ENCODE measurements at regions not wholly inside any gene's neighbourhood (a gene's known extent, or its start where the extent isn't known, plus 50 kb on each side); places are given as distances from the start of the nearest gene placed in this dataset.

GRCh38 chr2:22596306-22596705, 788.7 kb upstream of the KLHL29 start:
- no peaks in the 10 kb centered on the region for H3K9me3 ChIP-seq (ENCODE audit: control insufficient read depth in 2 of 2, low read length in 2 of 2)
- no peak overlapping the region for H3K27ac ChIP-seq (ENCODE audit: low read depth in 2 of 2, low read length in 2 of 2)
- no peaks in the 10 kb centered on the region for H3K27me3 ChIP-seq (ENCODE audit: control insufficient read depth in 2 of 2, insufficient read depth in 2 of 2, low read length in 2 of 2)
- no peaks in the 10 kb centered on the region for H3K36me3 ChIP-seq (ENCODE audit: control insufficient read depth in 2 of 2, insufficient read depth in 2 of 2, low read length in 2 of 2)
- no peaks in the 10 kb centered on the region for H3K4me1 ChIP-seq (ENCODE audit: control insufficient read depth in 2 of 2, insufficient read depth in 2 of 2, low read length in 2 of 2)
- no peak overlapping the region for H3K9ac ChIP-seq (ENCODE audit: low read depth in 1 of 2, low read length in 2 of 2)
- no peak overlapping the region for H3K4me3 ChIP-seq (ENCODE audit: low read length in 2 of 2)

- H3K27ac ChIP-seq (ENCODE audit: low read depth in 2 of 2, low read length in 2 of 2): no peak overlapping the region
- no peaks in the 10 kb centered on the region for H3K4me1 ChIP-seq (ENCODE audit: control insufficient read depth in 2 of 2, insufficient read depth in 2 of 2, low read length in 2 of 2)
- H3K9me3 ChIP-seq (ENCODE audit: control insufficient read depth in 2 of 2, low read length in 2 of 2): no peaks in the 10 kb centered on the region
- H3K27me3 ChIP-seq (ENCODE audit: control insufficient read depth in 2 of 2, insufficient read depth in 2 of 2, low read length in 2 of 2): no peaks in the 10 kb centered on the region
- no peaks in the 10 kb centered on the region for H3K36me3 ChIP-seq (ENCODE audit: control insufficient read depth in 2 of 2, insufficient read depth in 2 of 2, low read length in 2 of 2)
- H3K4me3 ChIP-seq (ENCODE audit: low read length in 2 of 2): no peak overlapping the region
- no peak overlapping the region for H3K9ac ChIP-seq (ENCODE audit: low read depth in 1 of 2, low read length in 2 of 2)
Observed at GRCh38 chr2:22600156-22600555, 784.8 kb upstream of the KLHL29 start.

- H3K36me3 ChIP-seq (ENCODE audit: control insufficient read depth in 2 of 2, insufficient read depth in 2 of 2, low read length in 2 of 2): no peaks in the 10 kb centered on the region
- no peak overlapping the region for H3K4me3 ChIP-seq (ENCODE audit: low read length in 2 of 2)
- no peaks in the 10 kb centered on the region for H3K27me3 ChIP-seq (ENCODE audit: control insufficient read depth in 2 of 2, insufficient read depth in 2 of 2, low read length in 2 of 2)
- H3K27ac ChIP-seq (ENCODE audit: low read depth in 2 of 2, low read length in 2 of 2): no peak overlapping the region
- no peaks in the 10 kb centered on the region for H3K4me1 ChIP-seq (ENCODE audit: control insufficient read depth in 2 of 2, insufficient read depth in 2 of 2, low read length in 2 of 2)
- no peak overlapping the region for H3K9ac ChIP-seq (ENCODE audit: low read depth in 1 of 2, low read length in 2 of 2)
- H3K9me3 ChIP-seq (ENCODE audit: control insufficient read depth in 2 of 2, low read length in 2 of 2): no peaks in the 10 kb centered on the region
Observed at GRCh38 chr2:22600999-22601398, 784.0 kb upstream of the KLHL29 start.

- H3K4me1 ChIP-seq (ENCODE audit: control insufficient read depth in 2 of 2, insufficient read depth in 2 of 2, low read length in 2 of 2): no peaks in the 10 kb centered on the region
- H3K27ac ChIP-seq (ENCODE audit: low read depth in 2 of 2, low read length in 2 of 2): no peak overlapping the region
Observed at GRCh38 chr2:22604136-22604535, 780.8 kb upstream of the KLHL29 start.

GRCh38 chr2:22616031-22616430, 768.9 kb upstream of the KLHL29 start:
- Histone ChIP-seq H3K9me3 (ENCODE audit: control insufficient read depth in 2 of 2, low read length in 2 of 2) (no peaks in the 10 kb centered on the region), H3K27me3 (ENCODE audit: control insufficient read depth in 2 of 2, insufficient read depth in 2 of 2, low read length in 2 of 2) (no peaks in the 10 kb centered on the region), H3K9ac (ENCODE audit: low read depth in 1 of 2, low read length in 2 of 2) (no peak overlapping the region), H3K4me1 (ENCODE audit: control insufficient read depth in 2 of 2, insufficient read depth in 2 of 2, low read length in 2 of 2) (no peaks in the 10 kb centered on the region), H3K27ac (ENCODE audit: low read depth in 2 of 2, low read length in 2 of 2) (no peak overlapping the region), H3K36me3 (ENCODE audit: control insufficient read depth in 2 of 2, insufficient read depth in 2 of 2, low read length in 2 of 2) (no peaks in the 10 kb centered on the region), H3K4me3 (ENCODE audit: low read length in 2 of 2) (no peak overlapping the region)

More at GRCh38 chr2:22604136-22604535, 780.8 kb upstream of the KLHL29 start:
- H3K27me3 ChIP-seq (ENCODE audit: control insufficient read depth in 2 of 2, insufficient read depth in 2 of 2, low read length in 2 of 2): no peaks in the 10 kb centered on the region
- no peaks in the 10 kb centered on the region for H3K36me3 ChIP-seq (ENCODE audit: control insufficient read depth in 2 of 2, insufficient read depth in 2 of 2, low read length in 2 of 2)
- no peak overlapping the region for H3K4me3 ChIP-seq (ENCODE audit: low read length in 2 of 2)
- H3K9ac ChIP-seq (ENCODE audit: low read depth in 1 of 2, low read length in 2 of 2): no peak overlapping the region
- no peaks in the 10 kb centered on the region for H3K9me3 ChIP-seq (ENCODE audit: control insufficient read depth in 2 of 2, low read length in 2 of 2)

GRCh38 chr2:22623620-22624019, 761.4 kb upstream of the KLHL29 start:
- Histone ChIP-seq H3K4me3 (ENCODE audit: low read length in 2 of 2) (no peak overlapping the region), H3K27ac (ENCODE audit: low read depth in 2 of 2, low read length in 2 of 2) (no peak overlapping the region), H3K9me3 (ENCODE audit: control insufficient read depth in 2 of 2, low read length in 2 of 2) (no peaks in the 10 kb centered on the region), H3K36me3 (ENCODE audit: control insufficient read depth in 2 of 2, insufficient read depth in 2 of 2, low read length in 2 of 2) (no peaks in the 10 kb centered on the region), H3K9ac (ENCODE audit: low read depth in 1 of 2, low read length in 2 of 2) (no peak overlapping the region), H3K27me3 (ENCODE audit: control insufficient read depth in 2 of 2, insufficient read depth in 2 of 2, low read length in 2 of 2) (no peaks in the 10 kb centered on the region), H3K4me1 (ENCODE audit: control insufficient read depth in 2 of 2, insufficient read depth in 2 of 2, low read length in 2 of 2) (no peaks in the 10 kb centered on the region)

- Histone ChIP-seq H3K9me3 (ENCODE audit: control insufficient read depth in 2 of 2, low read length in 2 of 2) (no peaks in the 10 kb centered on the region), H3K4me3 (ENCODE audit: low read length in 2 of 2) (no peak overlapping the region), H3K9ac (ENCODE audit: low read depth in 1 of 2, low read length in 2 of 2) (no peak overlapping the region), H3K4me1 (ENCODE audit: control insufficient read depth in 2 of 2, insufficient read depth in 2 of 2, low read length in 2 of 2) (no peaks in the 10 kb centered on the region), H3K27me3 (ENCODE audit: control insufficient read depth in 2 of 2, insufficient read depth in 2 of 2, low read length in 2 of 2) (no peaks in the 10 kb centered on the region), H3K36me3 (ENCODE audit: control insufficient read depth in 2 of 2, insufficient read depth in 2 of 2, low read length in 2 of 2) (no peaks in the 10 kb centered on the region), H3K27ac (ENCODE audit: low read depth in 2 of 2, low read length in 2 of 2) (no peak overlapping the region)
Observed at GRCh38 chr2:22626621-22627020, 758.4 kb upstream of the KLHL29 start.

GRCh38 chr2:22628221-22628620, 756.8 kb upstream of the KLHL29 start:
- no peaks in the 10 kb centered on the region for H3K27me3 ChIP-seq (ENCODE audit: control insufficient read depth in 2 of 2, insufficient read depth in 2 of 2, low read length in 2 of 2)
- no peak overlapping the region for H3K27ac ChIP-seq (ENCODE audit: low read depth in 2 of 2, low read length in 2 of 2)
- no peaks in the 10 kb centered on the region for H3K9me3 ChIP-seq (ENCODE audit: control insufficient read depth in 2 of 2, low read length in 2 of 2)
- H3K4me1 ChIP-seq (ENCODE audit: control insufficient read depth in 2 of 2, insufficient read depth in 2 of 2, low read length in 2 of 2): no peaks in the 10 kb centered on the region
- no peak overlapping the region for H3K9ac ChIP-seq (ENCODE audit: low read depth in 1 of 2, low read length in 2 of 2)
- no peaks in the 10 kb centered on the region for H3K36me3 ChIP-seq (ENCODE audit: control insufficient read depth in 2 of 2, insufficient read depth in 2 of 2, low read length in 2 of 2)
- H3K4me3 ChIP-seq (ENCODE audit: low read length in 2 of 2): no peak overlapping the region

GRCh38 chr2:22628906-22629305, 756.1 kb upstream of the KLHL29 start:
- Histone ChIP-seq H3K4me1 (ENCODE audit: control insufficient read depth in 2 of 2, insufficient read depth in 2 of 2, low read length in 2 of 2) (no peaks in the 10 kb centered on the region), H3K9me3 (ENCODE audit: control insufficient read depth in 2 of 2, low read length in 2 of 2) (no peaks in the 10 kb centered on the region)

GRCh38 chr2:22634167-22634566, 750.8 kb upstream of the KLHL29 start:
- Histone ChIP-seq H3K27me3 (ENCODE audit: control insufficient read depth in 2 of 2, insufficient read depth in 2 of 2, low read length in 2 of 2) (no peaks in the 10 kb centered on the region), H3K27ac (ENCODE audit: low read depth in 2 of 2, low read length in 2 of 2) (no peak overlapping the region), H3K9me3 (ENCODE audit: control insufficient read depth in 2 of 2, low read length in 2 of 2) (no peaks in the 10 kb centered on the region), H3K4me1 (ENCODE audit: control insufficient read depth in 2 of 2, insufficient read depth in 2 of 2, low read length in 2 of 2) (no peaks in the 10 kb centered on the region), H3K36me3 (ENCODE audit: control insufficient read depth in 2 of 2, insufficient read depth in 2 of 2, low read length in 2 of 2) (no peaks in the 10 kb centered on the region), H3K9ac (ENCODE audit: low read depth in 1 of 2, low read length in 2 of 2) (no peak overlapping the region), H3K4me3 (ENCODE audit: low read length in 2 of 2) (no peak overlapping the region)

More at GRCh38 chr2:22628906-22629305, 756.1 kb upstream of the KLHL29 start:
- Histone ChIP-seq H3K27me3 (ENCODE audit: control insufficient read depth in 2 of 2, insufficient read depth in 2 of 2, low read length in 2 of 2) (no peaks in the 10 kb centered on the region), H3K4me3 (ENCODE audit: low read length in 2 of 2) (no peak overlapping the region), H3K9ac (ENCODE audit: low read depth in 1 of 2, low read length in 2 of 2) (no peak overlapping the region), H3K27ac (ENCODE audit: low read depth in 2 of 2, low read length in 2 of 2) (no peak overlapping the region), H3K36me3 (ENCODE audit: control insufficient read depth in 2 of 2, insufficient read depth in 2 of 2, low read length in 2 of 2) (no peaks in the 10 kb centered on the region)

GRCh38 chr2:22656426-22656825, 728.6 kb upstream of the KLHL29 start:
- no peaks in the 10 kb centered on the region for H3K27me3 ChIP-seq (ENCODE audit: control insufficient read depth in 2 of 2, insufficient read depth in 2 of 2, low read length in 2 of 2)
- H3K27ac ChIP-seq (ENCODE audit: low read depth in 2 of 2, low read length in 2 of 2): no peak overlapping the region
- no peaks in the 10 kb centered on the region for H3K36me3 ChIP-seq (ENCODE audit: control insufficient read depth in 2 of 2, insufficient read depth in 2 of 2, low read length in 2 of 2)
- no peaks in the 10 kb centered on the region for H3K9me3 ChIP-seq (ENCODE audit: control insufficient read depth in 2 of 2, low read length in 2 of 2)
- no peaks in the 10 kb centered on the region for H3K4me1 ChIP-seq (ENCODE audit: control insufficient read depth in 2 of 2, insufficient read depth in 2 of 2, low read length in 2 of 2)
- no peak overlapping the region for H3K4me3 ChIP-seq (ENCODE audit: low read length in 2 of 2)
- no peak overlapping the region for H3K9ac ChIP-seq (ENCODE audit: low read depth in 1 of 2, low read length in 2 of 2)

Data from mucosa of rectum (tissue), 2 donors.